HepG2 (cell line): ENCODE measurements at regions not wholly inside any gene's neighbourhood (a gene's known extent, or its start where the extent isn't known, plus 50 kb on each side); places are given as distances from the start of the nearest gene placed in this dataset.

ENCODE experiments used
- ETV5 ChIP-seq: IDR thresholded peaks from 2 replicates; pipeline ENCODE4 v1.6.1; 2018; ENCODE audit warnings: missing biosample characterization, missing genetic modification reagents, inconsistent platforms, borderline replicate concordance
- U2AF1 ChIP-seq: fragments of 200-400 bp; formaldehyde crosslinking; optimal IDR thresholded peaks from 2 replicates; pipeline ENCODE3; 2017; ENCODE audit warnings: mild to moderate bottlenecking, low read depth, low read length
- ZNF274 ChIP-seq: sonication (generic); formaldehyde crosslinking; IDR thresholded peaks from 2 replicates; pipeline ENCODE4 v1.5.1; 2020; ENCODE audit warnings: mild to moderate bottlenecking, missing genetic modification reagents
- TF ChIP-seq, protein P1 (sequence below): sonication (generic); formaldehyde crosslinking; IDR thresholded peaks from 2 replicates; pipeline ENCODE4 v1.5.1; 2020; ENCODE audit warnings: missing genetic modification reagents, mild to moderate bottlenecking, borderline replicate concordance
- TF ChIP-seq, protein P2 (sequence below): sonication (generic); formaldehyde crosslinking; IDR thresholded peaks from 2 replicates; pipeline ENCODE4 v1.4.0; 2020; ENCODE audit warnings: missing genetic modification reagents
- TF ChIP-seq, protein P3 (sequence below): sonication (generic); formaldehyde crosslinking; IDR thresholded peaks from 2 replicates; pipeline ENCODE4 v1.4.0; 2020; ENCODE audit warnings: missing genetic modification reagents, borderline replicate concordance

DNA sequence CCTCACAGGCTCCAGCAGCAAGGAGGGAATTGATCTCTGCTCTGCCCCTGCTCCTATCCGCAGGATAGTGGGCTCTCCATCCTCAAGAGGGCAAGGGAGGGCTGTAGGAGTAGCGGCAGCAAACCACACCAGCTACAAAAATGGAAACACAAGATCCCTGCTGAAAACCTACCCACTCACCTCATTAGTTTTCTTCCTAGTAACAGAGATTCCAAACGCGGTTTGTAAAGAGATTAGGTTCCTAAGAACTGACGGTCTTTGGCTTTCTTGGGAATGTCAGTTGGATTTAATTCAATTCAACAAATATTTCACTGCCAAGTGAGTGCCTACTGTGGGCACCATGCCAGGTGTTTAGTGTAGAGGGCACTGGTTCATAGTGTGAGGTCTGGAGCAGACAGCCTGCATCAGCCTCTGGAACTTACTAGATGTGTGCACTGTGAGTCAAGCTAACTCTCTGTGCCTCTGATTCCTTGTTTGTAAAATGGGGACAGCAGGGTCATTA, 84.7 kb downstream of the MRPL46 start:
- TF ChIP-seq ETV5 (no peak), U2AF1 (no peak), ZNF274 (CRISPR knock-in tag) (no peak)
- TF ChIP-seq, protein P1, sequence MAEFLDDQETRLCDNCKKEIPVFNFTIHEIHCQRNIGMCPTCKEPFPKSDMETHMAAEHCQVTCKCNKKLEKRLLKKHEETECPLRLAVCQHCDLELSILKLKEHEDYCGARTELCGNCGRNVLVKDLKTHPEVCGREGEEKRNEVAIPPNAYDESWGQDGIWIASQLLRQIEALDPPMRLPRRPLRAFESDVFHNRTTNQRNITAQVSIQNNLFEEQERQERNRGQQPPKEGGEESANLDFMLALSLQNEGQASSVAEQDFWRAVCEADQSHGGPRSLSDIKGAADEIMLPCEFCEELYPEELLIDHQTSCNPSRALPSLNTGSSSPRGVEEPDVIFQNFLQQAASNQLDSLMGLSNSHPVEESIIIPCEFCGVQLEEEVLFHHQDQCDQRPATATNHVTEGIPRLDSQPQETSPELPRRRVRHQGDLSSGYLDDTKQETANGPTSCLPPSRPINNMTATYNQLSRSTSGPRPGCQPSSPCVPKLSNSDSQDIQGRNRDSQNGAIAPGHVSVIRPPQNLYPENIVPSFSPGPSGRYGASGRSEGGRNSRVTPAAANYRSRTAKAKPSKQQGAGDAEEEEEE (CRISPR knock-in tag), result no peak
- TF ChIP-seq, protein P2, sequence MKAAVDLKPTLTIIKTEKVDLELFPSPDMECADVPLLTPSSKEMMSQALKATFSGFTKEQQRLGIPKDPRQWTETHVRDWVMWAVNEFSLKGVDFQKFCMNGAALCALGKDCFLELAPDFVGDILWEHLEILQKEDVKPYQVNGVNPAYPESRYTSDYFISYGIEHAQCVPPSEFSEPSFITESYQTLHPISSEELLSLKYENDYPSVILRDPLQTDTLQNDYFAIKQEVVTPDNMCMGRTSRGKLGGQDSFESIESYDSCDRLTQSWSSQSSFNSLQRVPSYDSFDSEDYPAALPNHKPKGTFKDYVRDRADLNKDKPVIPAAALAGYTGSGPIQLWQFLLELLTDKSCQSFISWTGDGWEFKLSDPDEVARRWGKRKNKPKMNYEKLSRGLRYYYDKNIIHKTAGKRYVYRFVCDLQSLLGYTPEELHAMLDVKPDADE (CRISPR knock-in tag), result no peak
- TF ChIP-seq, protein P3, sequence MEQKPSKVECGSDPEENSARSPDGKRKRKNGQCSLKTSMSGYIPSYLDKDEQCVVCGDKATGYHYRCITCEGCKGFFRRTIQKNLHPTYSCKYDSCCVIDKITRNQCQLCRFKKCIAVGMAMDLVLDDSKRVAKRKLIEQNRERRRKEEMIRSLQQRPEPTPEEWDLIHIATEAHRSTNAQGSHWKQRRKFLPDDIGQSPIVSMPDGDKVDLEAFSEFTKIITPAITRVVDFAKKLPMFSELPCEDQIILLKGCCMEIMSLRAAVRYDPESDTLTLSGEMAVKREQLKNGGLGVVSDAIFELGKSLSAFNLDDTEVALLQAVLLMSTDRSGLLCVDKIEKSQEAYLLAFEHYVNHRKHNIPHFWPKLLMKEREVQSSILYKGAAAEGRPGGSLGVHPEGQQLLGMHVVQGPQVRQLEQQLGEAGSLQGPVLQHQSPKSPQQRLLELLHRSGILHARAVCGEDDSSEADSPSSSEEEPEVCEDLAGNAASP (CRISPR knock-in tag), result no peak
